GM19023 (cell line): ENCODE measurements at regions not wholly inside any gene's neighbourhood (a gene's known extent, or its start where the extent isn't known, plus 50 kb on each side); places are given as distances from the start of the nearest gene placed in this dataset.

Experiments
- ATAC-seq: cut with Tn5 transposase; IDR thresholded peaks from one replicate; pipeline ENCODE4 v1.9.1; 2021; ENCODE audit warnings: mild to moderate bottlenecking, moderate library complexity; ENCODE audit not compliant: unreplicated experiment

DNA sequence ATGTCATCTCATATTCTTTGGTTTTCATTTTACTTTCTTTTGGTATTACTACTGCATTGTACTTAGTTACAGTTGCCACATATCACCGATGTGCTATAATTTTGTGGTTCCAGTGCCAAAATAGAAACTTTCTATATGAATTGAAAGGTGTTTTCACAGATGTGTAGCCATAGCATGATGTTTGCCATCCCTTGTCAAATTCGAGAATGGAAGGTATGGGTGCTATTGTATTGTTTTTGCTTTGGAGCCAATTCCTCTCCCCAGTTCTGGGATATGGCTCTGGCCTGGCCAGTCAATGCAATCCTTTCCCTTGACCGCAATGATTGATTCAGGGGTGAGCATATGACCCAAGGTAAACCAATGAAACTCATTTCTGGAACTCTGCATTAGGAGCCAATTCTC is 86.2 kb upstream of the RPS6KA3 start:
- ATAC-seq: peak; percentile 74

DNA sequence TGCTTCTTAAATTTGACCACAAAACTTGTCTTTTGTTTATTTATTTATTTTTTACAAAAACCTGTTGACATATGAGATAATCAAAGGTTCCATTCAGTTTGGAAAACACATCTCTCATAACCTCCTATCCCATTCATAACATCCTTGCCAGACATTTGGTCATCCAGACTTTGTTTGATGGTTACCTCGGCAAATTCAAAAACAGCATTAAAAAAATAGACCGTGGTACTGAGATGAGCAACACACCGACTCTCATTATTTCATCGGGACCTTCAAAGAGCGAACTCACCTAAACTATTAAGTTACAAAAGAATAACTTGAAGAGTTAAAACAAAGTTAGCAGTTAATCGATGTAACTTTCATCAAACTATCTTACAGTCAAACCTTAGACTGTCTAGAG is 85.8 kb upstream of the RPS6KA3 start:
- peak; percentile 30 for ATAC-seq

DNA sequence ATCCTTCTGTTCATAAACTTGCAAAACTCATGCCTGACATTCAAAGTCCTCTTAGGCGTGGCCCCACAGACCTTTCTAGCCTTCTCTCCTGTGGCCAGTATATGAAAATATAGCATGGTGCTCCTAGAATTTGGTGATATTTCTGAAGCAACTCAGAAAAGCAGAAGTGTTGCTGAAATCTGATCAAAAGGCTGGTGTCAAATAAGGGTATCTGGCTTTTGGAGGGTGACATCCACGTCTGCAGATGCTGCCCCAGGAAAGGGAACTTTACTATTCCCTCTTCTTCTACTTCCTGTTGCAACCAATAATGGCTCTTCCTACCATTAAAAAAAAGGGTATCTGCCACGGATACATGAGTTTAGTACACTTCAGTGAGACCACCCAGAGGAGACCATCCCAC is 83.9 kb upstream of the RPS6KA3 start:
- ATAC-seq: no peak

DNA sequence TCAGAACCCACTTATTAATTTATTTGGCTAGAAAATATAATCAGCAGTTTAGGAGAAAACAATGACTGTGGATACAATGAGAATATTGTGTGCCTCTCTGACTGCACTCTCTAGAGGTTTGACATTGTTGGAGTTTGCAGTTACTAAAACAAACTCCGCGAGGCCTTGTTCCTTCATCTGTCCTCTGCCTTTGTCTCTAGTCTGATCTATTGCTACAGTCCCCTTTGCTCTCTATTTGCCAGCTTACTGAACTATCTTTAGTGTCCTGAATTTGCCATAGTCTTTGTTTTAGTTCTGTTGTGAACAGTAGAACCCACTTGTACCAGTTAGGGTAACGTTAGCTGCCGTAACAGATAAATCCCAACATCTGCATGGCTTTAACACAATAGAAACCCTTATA is 81.4 kb upstream of the RPS6KA3 start:
- ATAC-seq: no peak

DNA sequence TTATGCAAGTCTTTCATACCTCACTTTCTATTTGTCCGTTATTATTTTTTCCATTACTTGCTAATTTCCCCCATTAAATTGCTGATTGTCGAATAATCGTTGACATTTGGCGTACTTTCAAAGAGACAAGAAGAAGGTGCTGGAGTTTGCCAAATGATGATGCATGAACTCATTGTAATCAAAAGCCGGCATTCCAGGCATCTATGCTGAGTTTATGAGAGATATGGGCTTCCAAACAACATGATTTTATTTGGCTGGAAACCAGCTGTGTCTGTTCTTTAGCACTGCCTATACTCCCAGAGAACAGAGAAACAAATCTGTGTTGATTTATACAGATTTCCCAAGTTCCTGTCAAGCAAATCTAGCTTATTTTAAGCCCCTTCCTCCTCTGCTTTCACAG is 80.8 kb upstream of the RPS6KA3 start:
- no peak for ATAC-seq

DNA sequence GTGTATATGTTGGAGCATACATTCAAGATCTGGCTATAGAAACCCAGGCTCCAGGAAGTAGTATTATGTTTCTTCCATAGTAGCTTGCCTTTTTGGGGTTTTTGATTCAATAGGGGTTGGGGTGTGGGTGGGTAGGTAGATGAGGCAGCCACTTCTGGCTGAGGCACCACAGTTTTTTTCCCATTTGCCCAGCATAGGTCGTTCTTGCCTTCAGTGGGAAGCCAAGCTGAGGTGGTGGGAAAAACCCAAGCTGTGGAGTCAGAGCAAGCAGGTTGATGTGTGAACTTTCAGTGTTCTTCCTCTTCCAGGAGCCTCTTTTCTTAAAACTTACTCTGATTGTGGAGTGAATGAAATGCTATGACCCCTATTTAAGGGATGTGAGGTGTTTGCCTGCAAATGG is 67.0 kb upstream of the RPS6KA3 start:
- no peak for ATAC-seq

DNA sequence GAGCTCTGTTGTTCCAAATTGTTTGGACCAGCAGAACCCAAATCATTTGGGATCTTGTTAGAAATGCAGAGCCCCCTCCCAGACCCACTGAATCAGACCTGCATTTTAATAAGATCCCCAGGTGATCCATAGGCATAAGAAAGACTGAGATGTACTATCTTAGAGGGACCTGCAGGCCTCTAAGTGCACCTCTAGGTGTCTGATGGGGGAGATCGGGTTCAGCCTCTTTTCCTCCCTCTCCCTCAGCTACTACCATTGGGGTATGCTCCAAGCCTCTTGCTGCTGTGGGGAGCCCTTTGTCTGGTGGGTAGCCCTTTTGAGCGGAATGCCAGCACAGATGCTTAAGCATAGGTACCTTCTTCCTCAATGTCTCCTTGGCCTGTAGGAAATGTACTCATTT is 63.8 kb upstream of the RPS6KA3 start:
- no peak for ATAC-seq

DNA sequence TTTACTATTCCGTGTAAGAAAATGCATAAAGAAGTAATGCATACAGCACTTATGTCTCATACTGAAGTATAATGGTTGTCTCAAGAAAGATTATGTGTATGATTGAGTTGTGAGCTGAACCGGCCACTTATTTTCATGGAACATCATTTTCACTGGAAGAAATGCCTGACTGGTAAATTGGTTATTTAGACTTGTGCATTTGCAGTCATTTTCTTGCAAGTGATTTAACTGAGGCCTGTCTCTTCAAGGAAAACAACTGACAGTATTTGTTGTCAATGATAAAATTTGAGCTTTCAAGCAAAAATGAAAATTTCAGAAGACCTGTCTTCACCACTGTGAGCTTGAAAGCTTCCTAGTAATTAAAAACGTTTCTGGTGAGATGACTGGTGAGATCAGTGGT is 62.7 kb upstream of the RPS6KA3 start:
- ATAC-seq: no peak

DNA sequence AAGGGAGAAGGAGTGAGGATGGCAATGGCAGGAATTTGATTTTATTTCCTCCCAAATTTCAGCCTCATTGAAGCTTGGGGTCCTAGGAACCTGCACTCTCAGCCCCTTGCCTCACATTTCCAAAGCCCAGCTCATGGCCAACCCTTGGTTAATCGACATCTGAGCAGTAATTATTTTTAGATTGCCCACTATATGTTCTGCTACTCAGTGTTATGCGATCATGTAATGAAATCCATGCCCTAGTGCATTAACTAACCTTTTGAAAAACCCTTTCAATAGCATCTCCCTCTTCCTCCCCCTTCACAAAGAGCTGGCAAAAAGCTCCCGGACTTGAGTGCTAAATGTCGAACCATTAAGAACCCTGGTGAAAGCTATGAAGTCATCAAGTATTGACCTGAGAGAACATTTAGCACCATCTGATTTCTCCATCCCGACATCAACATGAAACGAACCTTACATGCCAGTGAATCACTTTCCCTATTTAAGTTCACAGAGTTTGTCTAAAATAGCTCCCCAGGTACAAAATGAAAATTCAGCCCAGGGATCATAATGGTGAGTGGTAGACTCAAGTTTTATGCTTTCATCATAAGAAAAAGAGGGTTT is 59.2 kb upstream of the RPS6KA3 start:
- no peak for ATAC-seq

DNA sequence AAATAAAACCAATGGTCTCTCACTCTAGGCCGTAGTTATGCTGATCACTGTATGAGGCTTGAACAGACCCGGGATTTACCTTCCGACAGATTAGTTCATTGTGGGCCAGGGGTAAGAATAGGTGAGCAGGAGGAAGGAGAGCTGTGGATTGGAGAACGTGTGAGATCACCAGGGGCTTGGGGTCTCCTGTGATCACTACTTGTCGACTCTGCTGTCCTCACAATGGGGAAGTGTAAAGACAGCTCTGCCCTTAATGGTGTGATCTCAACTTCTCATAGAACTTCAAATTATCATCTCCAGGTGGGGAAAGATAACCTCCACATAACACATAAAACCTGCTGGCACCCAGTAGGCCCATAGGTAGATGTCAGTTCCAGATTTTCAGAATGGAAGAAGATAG is 56.2 kb upstream of the RPS6KA3 start:
- no peak for ATAC-seq

DNA sequence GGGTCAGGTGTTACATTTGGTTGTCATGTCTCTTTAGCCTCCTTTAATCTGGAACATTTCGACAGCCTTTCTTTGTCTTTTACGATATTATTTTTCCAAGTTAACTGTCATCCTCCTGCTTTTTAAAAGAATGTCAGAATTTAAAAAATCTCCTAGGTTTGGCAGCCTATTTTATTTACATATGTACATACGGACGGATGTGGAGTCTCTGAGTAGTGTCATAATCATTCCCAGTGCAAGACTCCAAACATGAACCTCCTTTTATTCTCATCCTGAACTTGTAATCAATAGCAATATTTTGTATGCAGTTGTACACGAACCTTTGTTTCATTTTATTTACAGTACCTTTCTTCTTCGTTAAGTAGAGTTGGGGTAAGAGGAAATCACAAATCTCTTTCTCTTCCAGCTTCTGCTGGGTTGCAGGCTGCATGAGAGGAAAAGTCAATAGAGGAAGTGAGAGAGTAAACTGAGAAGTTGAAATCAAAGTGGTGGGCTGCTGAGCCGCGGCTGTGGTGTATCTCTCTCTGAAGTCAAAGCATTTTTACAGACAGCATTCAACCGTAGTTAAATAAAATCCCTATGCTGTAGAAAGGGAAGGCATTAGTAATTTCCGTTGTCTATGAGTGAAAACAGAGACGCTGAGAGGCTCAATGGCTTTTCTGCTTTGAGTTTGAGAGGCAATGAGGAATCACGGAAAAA is 53.9 kb upstream of the RPS6KA3 start:
- ATAC-seq: peak; percentile 94

DNA sequence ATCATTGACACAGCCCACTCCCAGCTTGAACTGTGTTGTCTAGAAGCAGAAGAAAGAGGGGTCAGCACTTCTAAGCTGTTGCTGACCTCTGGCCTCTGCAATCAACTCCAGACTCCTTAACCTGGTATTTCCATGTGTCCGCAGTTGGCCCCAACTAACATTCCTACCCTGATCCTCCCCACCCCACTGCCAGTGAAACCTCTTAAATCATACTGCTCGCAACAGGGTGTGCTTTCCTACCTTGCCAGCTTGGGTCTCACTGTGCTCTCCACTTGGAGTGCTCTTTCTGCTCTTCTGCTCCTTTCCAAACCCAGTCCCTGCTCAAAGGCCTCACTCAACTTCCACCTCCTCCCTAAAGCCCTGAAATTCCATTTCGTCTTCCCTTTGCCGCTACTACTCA is 52.3 kb upstream of the RPS6KA3 start:
- ATAC-seq: no peak

DNA sequence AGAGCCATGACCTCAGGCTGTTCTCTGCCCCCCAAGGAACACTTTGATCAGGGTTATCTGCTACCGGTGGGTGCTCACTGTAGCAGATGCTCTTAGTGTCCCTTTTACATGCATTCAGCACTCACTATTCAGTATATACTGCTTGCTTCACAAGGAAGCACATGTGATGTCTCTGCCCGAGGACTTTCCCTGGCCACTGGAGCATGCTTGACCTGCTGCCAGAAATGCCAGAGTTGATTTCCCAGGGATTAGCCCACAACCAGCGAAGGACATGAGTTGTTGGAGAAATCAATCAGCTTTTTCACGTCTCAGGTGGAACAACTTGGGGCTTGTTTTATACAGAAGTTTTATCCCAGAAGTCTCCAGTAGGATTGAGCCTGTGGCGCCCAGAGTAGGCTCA is 51.2 kb upstream of the RPS6KA3 start:
- ATAC-seq: no peak
